Panc1 (cell line): ENCODE measurements at regions not wholly inside any gene's neighbourhood (a gene's known extent, or its start where the extent isn't known, plus 50 kb on each side); places are given as distances from the start of the nearest gene placed in this dataset.

Source experiments
- POLR2AphosphoS5 ChIP-seq: IDR thresholded peaks from 2 replicates; pipeline ENCODE4 v1.6.1; 2012; ENCODE audit warnings: mild to moderate bottlenecking, low read depth, low read length, moderate library complexity
- TF ChIP-seq, protein P1 (sequence below): fragments of 450-650 bp; IDR thresholded peaks from 2 replicates; pipeline ENCODE4 v1.5.1; 2017; ENCODE audit warnings: mild to moderate bottlenecking
- TF ChIP-seq, protein P2 (sequence below), 2 experiments: IDR thresholded peaks; 2 replicates each; pipeline ENCODE4 v1.6.1; 2011 to 2012; ENCODE audit warnings: low read depth in 2 of 2, control low read depth in 1 of 2, low read length in 1 of 2, mild to moderate bottlenecking in 1 of 2, moderate library complexity in 1 of 2; ENCODE audit not compliant: insufficient read depth in 1 of 2

DNA sequence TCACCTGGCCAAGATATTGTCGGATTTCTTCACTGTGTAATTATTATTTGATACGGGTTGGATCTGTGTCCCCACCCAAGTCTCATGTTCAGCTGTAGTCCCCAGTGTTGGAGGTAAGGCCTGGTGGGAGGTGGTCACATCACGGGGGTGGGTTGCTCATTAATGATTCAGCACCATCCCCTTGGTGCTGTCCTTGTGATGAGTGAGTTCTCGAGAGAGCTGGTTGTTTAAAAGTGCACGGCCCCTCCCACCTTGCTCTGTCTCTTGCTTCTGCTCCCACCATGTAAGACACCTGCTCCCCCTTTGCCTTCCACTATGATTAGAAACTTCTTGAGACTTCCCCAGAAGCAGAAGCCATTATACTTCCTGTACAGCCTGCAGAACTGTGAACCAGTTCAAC is 173.9 kb upstream of the PMEPA1 start:
- TF ChIP-seq, protein P1, sequence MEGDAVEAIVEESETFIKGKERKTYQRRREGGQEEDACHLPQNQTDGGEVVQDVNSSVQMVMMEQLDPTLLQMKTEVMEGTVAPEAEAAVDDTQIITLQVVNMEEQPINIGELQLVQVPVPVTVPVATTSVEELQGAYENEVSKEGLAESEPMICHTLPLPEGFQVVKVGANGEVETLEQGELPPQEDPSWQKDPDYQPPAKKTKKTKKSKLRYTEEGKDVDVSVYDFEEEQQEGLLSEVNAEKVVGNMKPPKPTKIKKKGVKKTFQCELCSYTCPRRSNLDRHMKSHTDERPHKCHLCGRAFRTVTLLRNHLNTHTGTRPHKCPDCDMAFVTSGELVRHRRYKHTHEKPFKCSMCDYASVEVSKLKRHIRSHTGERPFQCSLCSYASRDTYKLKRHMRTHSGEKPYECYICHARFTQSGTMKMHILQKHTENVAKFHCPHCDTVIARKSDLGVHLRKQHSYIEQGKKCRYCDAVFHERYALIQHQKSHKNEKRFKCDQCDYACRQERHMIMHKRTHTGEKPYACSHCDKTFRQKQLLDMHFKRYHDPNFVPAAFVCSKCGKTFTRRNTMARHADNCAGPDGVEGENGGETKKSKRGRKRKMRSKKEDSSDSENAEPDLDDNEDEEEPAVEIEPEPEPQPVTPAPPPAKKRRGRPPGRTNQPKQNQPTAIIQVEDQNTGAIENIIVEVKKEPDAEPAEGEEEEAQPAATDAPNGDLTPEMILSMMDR = no peak
- TF ChIP-seq, protein P2, sequence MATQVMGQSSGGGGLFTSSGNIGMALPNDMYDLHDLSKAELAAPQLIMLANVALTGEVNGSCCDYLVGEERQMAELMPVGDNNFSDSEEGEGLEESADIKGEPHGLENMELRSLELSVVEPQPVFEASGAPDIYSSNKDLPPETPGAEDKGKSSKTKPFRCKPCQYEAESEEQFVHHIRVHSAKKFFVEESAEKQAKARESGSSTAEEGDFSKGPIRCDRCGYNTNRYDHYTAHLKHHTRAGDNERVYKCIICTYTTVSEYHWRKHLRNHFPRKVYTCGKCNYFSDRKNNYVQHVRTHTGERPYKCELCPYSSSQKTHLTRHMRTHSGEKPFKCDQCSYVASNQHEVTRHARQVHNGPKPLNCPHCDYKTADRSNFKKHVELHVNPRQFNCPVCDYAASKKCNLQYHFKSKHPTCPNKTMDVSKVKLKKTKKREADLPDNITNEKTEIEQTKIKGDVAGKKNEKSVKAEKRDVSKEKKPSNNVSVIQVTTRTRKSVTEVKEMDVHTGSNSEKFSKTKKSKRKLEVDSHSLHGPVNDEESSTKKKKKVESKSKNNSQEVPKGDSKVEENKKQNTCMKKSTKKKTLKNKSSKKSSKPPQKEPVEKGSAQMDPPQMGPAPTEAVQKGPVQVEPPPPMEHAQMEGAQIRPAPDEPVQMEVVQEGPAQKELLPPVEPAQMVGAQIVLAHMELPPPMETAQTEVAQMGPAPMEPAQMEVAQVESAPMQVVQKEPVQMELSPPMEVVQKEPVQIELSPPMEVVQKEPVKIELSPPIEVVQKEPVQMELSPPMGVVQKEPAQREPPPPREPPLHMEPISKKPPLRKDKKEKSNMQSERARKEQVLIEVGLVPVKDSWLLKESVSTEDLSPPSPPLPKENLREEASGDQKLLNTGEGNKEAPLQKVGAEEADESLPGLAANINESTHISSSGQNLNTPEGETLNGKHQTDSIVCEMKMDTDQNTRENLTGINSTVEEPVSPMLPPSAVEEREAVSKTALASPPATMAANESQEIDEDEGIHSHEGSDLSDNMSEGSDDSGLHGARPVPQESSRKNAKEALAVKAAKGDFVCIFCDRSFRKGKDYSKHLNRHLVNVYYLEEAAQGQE (IDR thresholded peaks at IDR 0.05; ENCODE audit: insufficient read depth in 1 of 2, low read depth in 2 of 2, low read length in 1 of 2) = no peak
- TF ChIP-seq POLR2AphosphoS5 = no peak
